WI38 (cell line): ENCODE measurements at regions not wholly inside any gene's neighbourhood (a gene's known extent, or its start where the extent isn't known, plus 50 kb on each side); places are given as distances from the start of the nearest gene placed in this dataset.

Source experiments
- H3K4me3 ChIP-seq: 2 replicates; pipeline ENCODE4 v1.5.1; 2011; ENCODE audit warnings: low read depth, mild to moderate bottlenecking, control low read depth, low read length
- CTCF ChIP-seq: IDR thresholded peaks from 2 replicates; pipeline ENCODE4 v1.5.1; 2012; ENCODE audit warnings: low read depth, mild to moderate bottlenecking, control low read depth, low read length

GRCh38 chr12:14261861-14262260 lies 103.6 kb upstream of the ATF7IP start:
- TF ChIP-seq CTCF, result no peak
- H3K4me3 ChIP-seq, result no peak overlapping the region

GRCh38 chr12:14262771-14263511 lies 102.5 kb upstream of the ATF7IP start:
- H3K4me3 ChIP-seq, result no peak overlapping the region
- no peak for TF ChIP-seq CTCF

- H3K4me3 ChIP-seq, result no peak overlapping the region
- no peak for TF ChIP-seq CTCF
These were observed 101.7 kb upstream of the ATF7IP start for GRCh38 chr12:14263742-14264141.

GRCh38 chr12:14264316-14264715 lies 101.2 kb upstream of the ATF7IP start:
- H3K4me3 ChIP-seq, result no peak overlapping the region
- no peak for TF ChIP-seq CTCF

GRCh38 chr12:14264778-14265177 lies 100.7 kb upstream of the ATF7IP start:
- H3K4me3 ChIP-seq, result no peak overlapping the region
- no peak for TF ChIP-seq CTCF

- TF ChIP-seq CTCF, result no peak
- no peak overlapping the region for H3K4me3 ChIP-seq
These were observed 97.4 kb upstream of the ATF7IP start for GRCh38 chr12:14268120-14268515.

GRCh38 chr12:14270392-14270791 lies 95.1 kb upstream of the ATF7IP start:
- no peak for TF ChIP-seq CTCF
- no peak overlapping the region for H3K4me3 ChIP-seq
